ENCODE measurements at regions not wholly inside any gene's neighbourhood (a gene's known extent, or its start where the extent isn't known, plus 50 kb on each side); places are given as distances from the start of the nearest gene placed in this dataset.

DNA sequence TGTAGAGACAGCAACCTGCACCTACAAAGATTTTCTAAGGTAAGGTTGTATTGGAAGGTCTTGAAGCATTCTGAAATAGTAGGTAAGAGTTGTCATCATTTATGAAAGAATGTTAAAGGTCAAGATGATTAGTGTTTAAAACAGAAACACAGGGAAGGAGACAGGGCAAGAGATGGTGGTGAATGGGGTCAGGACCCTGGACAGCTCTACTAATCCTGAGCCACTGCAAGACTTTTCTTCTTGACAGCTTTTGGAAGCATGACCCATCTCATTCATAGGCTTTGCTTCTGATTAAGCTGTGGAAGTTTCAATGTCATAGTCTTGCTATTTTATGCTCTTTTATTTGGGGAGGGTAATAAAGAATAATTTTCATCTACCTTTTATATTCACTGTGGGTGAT lies 75.5 kb upstream of the CAND1 start:
- TF ChIP-seq POLR2A (IDR thresholded peaks at IDR 0.05): no peak
- TF ChIP-seq, protein P1, sequence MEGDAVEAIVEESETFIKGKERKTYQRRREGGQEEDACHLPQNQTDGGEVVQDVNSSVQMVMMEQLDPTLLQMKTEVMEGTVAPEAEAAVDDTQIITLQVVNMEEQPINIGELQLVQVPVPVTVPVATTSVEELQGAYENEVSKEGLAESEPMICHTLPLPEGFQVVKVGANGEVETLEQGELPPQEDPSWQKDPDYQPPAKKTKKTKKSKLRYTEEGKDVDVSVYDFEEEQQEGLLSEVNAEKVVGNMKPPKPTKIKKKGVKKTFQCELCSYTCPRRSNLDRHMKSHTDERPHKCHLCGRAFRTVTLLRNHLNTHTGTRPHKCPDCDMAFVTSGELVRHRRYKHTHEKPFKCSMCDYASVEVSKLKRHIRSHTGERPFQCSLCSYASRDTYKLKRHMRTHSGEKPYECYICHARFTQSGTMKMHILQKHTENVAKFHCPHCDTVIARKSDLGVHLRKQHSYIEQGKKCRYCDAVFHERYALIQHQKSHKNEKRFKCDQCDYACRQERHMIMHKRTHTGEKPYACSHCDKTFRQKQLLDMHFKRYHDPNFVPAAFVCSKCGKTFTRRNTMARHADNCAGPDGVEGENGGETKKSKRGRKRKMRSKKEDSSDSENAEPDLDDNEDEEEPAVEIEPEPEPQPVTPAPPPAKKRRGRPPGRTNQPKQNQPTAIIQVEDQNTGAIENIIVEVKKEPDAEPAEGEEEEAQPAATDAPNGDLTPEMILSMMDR (IDR thresholded peaks at IDR 0.05): no peak
- no peak for TF ChIP-seq POLR2AphosphoS5 (IDR thresholded peaks at IDR 0.05)

Data from breast epithelium (tissue), 3 donors.